ENCODE measurements at regions not wholly inside any gene's neighbourhood (a gene's known extent, or its start where the extent isn't known, plus 50 kb on each side); places are given as distances from the start of the nearest gene placed in this dataset.

DNA sequence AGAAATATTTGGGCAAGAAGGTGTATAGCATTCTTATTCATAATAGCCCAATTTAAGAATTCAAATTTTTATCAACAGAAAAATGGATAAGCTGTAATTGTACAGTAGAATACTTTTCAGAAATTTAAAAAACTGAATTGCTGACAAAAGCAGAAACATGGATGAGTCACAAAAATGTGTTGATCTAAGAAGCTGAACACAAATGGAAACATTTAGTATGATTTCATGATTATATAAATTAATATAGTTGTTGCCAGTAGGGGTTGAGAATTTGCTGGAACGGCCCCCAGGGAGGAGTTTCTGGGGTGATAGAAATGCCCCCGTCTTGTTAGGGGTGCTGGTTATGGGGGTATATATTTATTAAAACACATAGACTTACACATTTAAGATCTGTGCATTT lies 179.1 kb downstream of the KLF6 start:
- TF ChIP-seq TAF1 (IDR thresholded peaks at IDR 0.05; ENCODE audit: borderline replicate concordance, insufficient read depth, low read length), result no peak
- TF ChIP-seq, protein P1, sequence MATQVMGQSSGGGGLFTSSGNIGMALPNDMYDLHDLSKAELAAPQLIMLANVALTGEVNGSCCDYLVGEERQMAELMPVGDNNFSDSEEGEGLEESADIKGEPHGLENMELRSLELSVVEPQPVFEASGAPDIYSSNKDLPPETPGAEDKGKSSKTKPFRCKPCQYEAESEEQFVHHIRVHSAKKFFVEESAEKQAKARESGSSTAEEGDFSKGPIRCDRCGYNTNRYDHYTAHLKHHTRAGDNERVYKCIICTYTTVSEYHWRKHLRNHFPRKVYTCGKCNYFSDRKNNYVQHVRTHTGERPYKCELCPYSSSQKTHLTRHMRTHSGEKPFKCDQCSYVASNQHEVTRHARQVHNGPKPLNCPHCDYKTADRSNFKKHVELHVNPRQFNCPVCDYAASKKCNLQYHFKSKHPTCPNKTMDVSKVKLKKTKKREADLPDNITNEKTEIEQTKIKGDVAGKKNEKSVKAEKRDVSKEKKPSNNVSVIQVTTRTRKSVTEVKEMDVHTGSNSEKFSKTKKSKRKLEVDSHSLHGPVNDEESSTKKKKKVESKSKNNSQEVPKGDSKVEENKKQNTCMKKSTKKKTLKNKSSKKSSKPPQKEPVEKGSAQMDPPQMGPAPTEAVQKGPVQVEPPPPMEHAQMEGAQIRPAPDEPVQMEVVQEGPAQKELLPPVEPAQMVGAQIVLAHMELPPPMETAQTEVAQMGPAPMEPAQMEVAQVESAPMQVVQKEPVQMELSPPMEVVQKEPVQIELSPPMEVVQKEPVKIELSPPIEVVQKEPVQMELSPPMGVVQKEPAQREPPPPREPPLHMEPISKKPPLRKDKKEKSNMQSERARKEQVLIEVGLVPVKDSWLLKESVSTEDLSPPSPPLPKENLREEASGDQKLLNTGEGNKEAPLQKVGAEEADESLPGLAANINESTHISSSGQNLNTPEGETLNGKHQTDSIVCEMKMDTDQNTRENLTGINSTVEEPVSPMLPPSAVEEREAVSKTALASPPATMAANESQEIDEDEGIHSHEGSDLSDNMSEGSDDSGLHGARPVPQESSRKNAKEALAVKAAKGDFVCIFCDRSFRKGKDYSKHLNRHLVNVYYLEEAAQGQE (IDR thresholded peaks at IDR 0.05; ENCODE audit: insufficient read depth in 1 of 2, low read depth in 2 of 2, low read length in 2 of 2), result no peak
- no peak for TF ChIP-seq SIN3A (IDR thresholded peaks at IDR 0.05; ENCODE audit: borderline replicate concordance, insufficient read depth, low read length)
